Right lobe of liver (tissue), 6 donors: ENCODE measurements at regions not wholly inside any gene's neighbourhood (a gene's known extent, or its start where the extent isn't known, plus 50 kb on each side); places are given as distances from the start of the nearest gene placed in this dataset.
"Not testable (repeated sequence)": the region's sequence is repeated elsewhere in the genome, so short reads cannot be mapped to it uniquely, and the experiment has no call there.

Experiments used
- ATAC-seq, 4 donors: fragments of 200-7000 bp; cut with Tn5 transposase; one replicate each; pipeline ENCODE4 v1.9.1; 2020; ENCODE audit warnings: mild to moderate bottlenecking in 4 of 4, moderate library complexity in 4 of 4
- DNase-seq, 3 donors: peaks; one replicate each; pipeline ENCODE4 v3.0.0-alpha.2; 2020
- H3K27ac ChIP-seq, 3 donors: fragments of 200-600 bp; one replicate each; pipeline ENCODE4 v1.8.0; 2022
- H3K27me3 ChIP-seq, 2 donors: fragments of 200-600 bp; one replicate each; pipeline ENCODE4 v1.8.0; 2022
- H3K36me3 ChIP-seq, 4 donors: fragments of 200-600 bp; sonication (generic) in 1 of 4; one replicate each; pipeline versions ENCODE4 v1.5.1 to v1.8.0; 2017 to 2022; ENCODE audit warnings: control low read depth in 1 of 4
- H3K4me1 ChIP-seq, 4 donors: fragments of 200-600 bp; sonication (generic) in 1 of 4; one replicate each; pipeline versions ENCODE4 v1.5.1 to v1.8.0; 2017 to 2022; ENCODE audit warnings: control low read depth in 1 of 4
- H3K4me3 ChIP-seq, 3 donors: fragments of 200-600 bp; one replicate each; pipeline ENCODE4 v1.8.0; 2022
- H3K9me3 ChIP-seq, 4 donors: fragments of 200-600 bp; sonication (generic) in 1 of 4; one replicate each; pipeline versions ENCODE4 v1.5.1 to v1.8.0; 2017 to 2022; ENCODE audit warnings: control low read depth in 1 of 4
- POLR2A ChIP-seq: fragments of 450-650 bp; IDR thresholded peaks from one replicate; pipeline ENCODE4 v1.6.1; 2017; ENCODE audit warnings: antibody characterized with exemption, mild to moderate bottlenecking
- WGBS: methylation state at CpG from one replicate; pipeline ENCODE4 v1.1.6; 2018; ENCODE audit warnings: low coverage, low lambda C conversion rate; ENCODE audit not compliant: insufficient coverage; ENCODE audit errors: missing lambda C conversion rate; 5-methylcytosine and 5-hydroxymethylcytosine counted together
- intact Hi-C, 2 donors: fragments of 100-400 bp; cut with DNase I; formaldehyde crosslinking; loops; one replicate each; pipeline versions ENCODE4 v1.11.2 to v1.14.1; 2022
- TF ChIP-seq, protein P1 (sequence below), 4 donors: fragments of 200-600 bp in 3 of 4; fragments of 450-650 bp in 1 of 4; IDR thresholded peaks; one replicate each; pipeline versions ENCODE4 v1.5.1 to v1.8.0; 2016 to 2022; ENCODE audit warnings: antibody characterized with exemption in 4 of 4, mild to moderate bottlenecking in 2 of 4
- donor health status: DM: no; HTN: yes; CAD: no.
- donor health status: DM: no; HTN: no; CAD: no.
- donor health status: DM: no; HTN: no; CAD: no.
- donor health status: DM: no; HTN: yes; CAD: no.
- donor health status: DM: no; HTN: yes; CAD: no.

DNA sequence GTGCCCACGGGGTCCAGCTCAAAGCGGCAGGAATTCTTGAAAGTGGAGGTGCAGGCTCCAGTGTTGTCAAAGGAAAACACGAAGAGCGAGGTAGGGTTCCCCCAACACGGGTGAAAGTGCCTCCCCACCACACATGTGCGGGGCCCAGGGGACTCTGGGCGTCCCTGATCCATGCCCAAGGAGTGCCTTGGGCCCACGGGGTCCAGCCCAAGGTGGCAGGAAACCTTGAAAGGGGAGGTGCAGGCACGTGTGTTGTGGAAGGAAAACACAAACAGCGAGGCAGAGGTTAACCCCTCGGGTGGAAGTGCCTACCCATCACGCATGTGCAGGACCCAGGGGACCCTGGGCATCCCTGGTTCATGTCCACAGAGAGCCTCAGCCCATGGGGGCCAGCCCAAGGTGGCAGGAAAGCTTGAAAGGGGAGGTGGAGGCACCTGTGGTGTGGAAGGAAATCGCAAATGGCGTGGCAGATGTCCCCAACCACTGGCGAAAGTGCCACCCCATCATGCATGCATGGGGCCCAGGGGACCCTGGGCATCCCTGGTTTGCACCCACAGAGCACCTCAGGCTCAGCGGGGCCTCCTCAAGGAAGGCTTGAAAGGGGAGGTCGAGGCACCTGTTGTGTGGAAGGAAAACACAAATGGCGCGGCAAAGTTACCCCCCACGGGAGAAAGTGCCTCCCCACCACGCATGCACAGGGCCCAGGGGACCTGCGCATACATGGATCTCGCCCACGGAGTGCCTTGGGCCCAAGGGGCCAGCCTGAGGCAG is 584.6 kb downstream of the ALG10 start:
- Histone ChIP-seq H3K4me3 (no peak overlapping the region), H3K36me3 (no peaks in the 10 kb centered on the region), H3K27ac (no peak overlapping the region), H3K4me1 (no peaks in the 10 kb centered on the region), H3K9me3 (no peaks in the 10 kb centered on the region), H3K27me3 (no peaks in the 10 kb centered on the region)
- 45% methylated on average over 14 of the region's 24 CpGs for WGBS
- TF ChIP-seq POLR2A, result no peak
- TF ChIP-seq, protein P1, sequence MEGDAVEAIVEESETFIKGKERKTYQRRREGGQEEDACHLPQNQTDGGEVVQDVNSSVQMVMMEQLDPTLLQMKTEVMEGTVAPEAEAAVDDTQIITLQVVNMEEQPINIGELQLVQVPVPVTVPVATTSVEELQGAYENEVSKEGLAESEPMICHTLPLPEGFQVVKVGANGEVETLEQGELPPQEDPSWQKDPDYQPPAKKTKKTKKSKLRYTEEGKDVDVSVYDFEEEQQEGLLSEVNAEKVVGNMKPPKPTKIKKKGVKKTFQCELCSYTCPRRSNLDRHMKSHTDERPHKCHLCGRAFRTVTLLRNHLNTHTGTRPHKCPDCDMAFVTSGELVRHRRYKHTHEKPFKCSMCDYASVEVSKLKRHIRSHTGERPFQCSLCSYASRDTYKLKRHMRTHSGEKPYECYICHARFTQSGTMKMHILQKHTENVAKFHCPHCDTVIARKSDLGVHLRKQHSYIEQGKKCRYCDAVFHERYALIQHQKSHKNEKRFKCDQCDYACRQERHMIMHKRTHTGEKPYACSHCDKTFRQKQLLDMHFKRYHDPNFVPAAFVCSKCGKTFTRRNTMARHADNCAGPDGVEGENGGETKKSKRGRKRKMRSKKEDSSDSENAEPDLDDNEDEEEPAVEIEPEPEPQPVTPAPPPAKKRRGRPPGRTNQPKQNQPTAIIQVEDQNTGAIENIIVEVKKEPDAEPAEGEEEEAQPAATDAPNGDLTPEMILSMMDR (IDR thresholded peaks at IDR 0.05), result no peak
- DNase-seq (peak in 2 of 3 donors; percentile 14 to 35), ATAC-seq (peak in 1 of 4 donors; percentile 14)
- intact Hi-C loops, result no loop called here

DNA sequence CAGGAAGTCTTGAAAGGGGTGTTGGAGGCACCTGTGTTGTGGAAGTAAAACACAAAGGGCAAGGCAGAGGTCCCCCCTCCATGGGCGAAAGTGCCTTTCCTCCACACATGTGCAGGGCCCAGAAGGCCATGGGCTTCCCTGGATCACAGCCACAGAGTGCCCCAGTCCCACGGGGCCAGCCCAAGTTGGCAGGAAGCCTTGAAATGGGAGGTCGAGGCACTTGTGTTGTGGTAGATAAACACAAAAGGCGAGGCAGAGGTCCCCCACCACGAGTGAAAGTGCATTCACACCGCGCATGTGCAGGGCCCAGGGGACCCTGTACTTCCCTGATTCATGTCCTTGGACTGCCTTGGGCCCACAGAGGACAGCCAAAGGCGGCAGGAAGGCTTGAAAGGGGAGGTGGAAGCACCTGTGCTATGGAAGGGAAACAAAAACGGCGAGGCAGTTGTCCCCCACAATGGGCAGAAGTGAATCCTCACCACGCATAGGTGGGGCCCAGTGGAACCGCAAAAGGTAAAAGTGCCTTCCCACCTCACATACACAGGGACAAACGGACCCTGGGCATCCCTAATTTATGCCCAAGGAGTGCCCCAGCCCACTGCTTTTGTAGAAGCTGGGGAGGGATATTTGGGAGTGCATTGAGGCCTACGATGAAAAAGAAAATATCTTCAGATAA is 585.4 kb downstream of the ALG10 start:
- Histone ChIP-seq H3K4me1 (no peaks in the 10 kb centered on the region), H3K4me3 (no peak overlapping the region), H3K9me3 (no peaks in the 10 kb centered on the region), H3K27ac (no peak overlapping the region), H3K36me3 (no peaks in the 10 kb centered on the region), H3K27me3 (no peaks in the 10 kb centered on the region)
- intact Hi-C loops, result no loop called here
- ATAC-seq, result no peak
- no peak for TF ChIP-seq POLR2A
- TF ChIP-seq, protein P1 (IDR thresholded peaks at IDR 0.05), result no peak
- peak in 2 of 3 donors; percentile 7 to 39 for DNase-seq
- WGBS, result 48% methylated on average over 9 of the region's 14 CpGs

DNA sequence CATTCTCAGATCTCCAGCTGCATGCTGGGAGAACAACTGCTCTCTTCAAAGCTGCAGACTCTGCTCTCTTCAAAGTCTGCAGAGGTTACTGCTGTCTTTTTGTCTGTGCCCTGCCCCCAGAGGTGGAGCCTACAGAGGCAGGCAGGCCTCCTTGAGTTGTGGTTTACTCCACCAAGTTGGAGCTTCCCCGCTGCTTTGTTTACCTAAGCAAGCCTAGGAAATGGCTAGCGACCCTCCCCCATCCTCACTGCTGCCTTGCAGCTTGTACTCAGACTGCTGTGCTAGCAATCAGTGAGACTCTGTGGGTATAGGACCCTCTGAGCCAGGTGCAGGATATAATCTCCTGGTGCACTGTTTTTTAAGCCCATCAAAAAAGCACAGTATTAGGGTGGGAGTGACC is 591.7 kb downstream of the ALG10 start:
- intact Hi-C loops, H3K4me1 ChIP-seq, ATAC-seq, DNase-seq, H3K36me3 ChIP-seq, H3K27ac ChIP-seq, H3K4me3 ChIP-seq, H3K27me3 ChIP-seq: not testable (repeated sequence)
- H3K9me3 ChIP-seq, result peaks cover 0 to 16% (median 0%) of the 10 kb centered on the region in 4 donors
- 44% methylated on average over 2 of the region's 2 CpGs for WGBS

DNA sequence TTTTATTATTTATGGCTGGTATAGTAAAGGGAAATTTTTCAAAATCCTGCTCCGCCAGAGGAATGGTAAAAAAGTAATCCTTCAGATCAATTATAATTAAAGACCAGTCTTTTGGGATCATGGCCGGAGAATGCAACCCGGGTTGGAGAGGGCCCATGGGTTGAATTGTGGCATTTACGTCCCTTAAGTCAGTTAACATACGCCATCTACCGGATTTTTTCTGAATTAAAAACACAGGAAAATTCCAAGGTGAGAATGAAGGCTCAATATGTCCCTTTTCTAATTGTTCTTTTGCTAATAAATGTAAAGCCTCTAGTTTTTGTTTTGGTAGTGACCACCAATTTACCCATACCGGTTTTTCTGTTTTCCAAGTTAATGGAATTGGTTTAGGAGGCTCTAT is 602.8 kb downstream of the ALG10 start:
- no peaks in the 10 kb centered on the region for H3K36me3 ChIP-seq
- WGBS, result 17% methylated on average over 7 of the region's 7 CpGs

More for the DNA sequence above, 602.8 kb downstream of the ALG10 start:
- Histone ChIP-seq H3K27me3 (no peaks in the 10 kb centered on the region), H3K4me1 (peaks cover 0 to 7% (median 3%) of the 10 kb centered on the region in 4 donors), H3K4me3 (no peak overlapping the region), H3K27ac (no peak overlapping the region), H3K9me3 (no peaks in the 10 kb centered on the region)
- intact Hi-C loops, result loop anchor here in 1 of 2 donors (10.0 kb wide), 1 partner anchor 500 kb away; no protein-coding TSS in a partner anchor
- DNase-seq (no peak), ATAC-seq (peak in 1 of 4 donors; percentile 64)
- TF ChIP-seq, protein P1 (IDR thresholded peaks at IDR 0.05), result peak; percentile 29 to 49 (median 43)
- TF ChIP-seq POLR2A, result no peak
